Upper lobe of right lung (tissue), 1 donor: ENCODE measurements at regions not wholly inside any gene's neighbourhood (a gene's known extent, or its start where the extent isn't known, plus 50 kb on each side); places are given as distances from the start of the nearest gene placed in this dataset.

ENCODE experiments used
- ATAC-seq: fragments of 200-7000 bp; cut with Tn5 transposase; one replicate; pipeline ENCODE4 v1.9.1; 2020; ENCODE audit warnings: mild to moderate bottlenecking, moderate library complexity
- DNase-seq: peaks from one replicate; pipeline ENCODE4 v3.0.0-alpha.2; 2020
- H3K27ac ChIP-seq: fragments of 200-600 bp; one replicate; pipeline ENCODE4 v1.8.0; 2022
- H3K27me3 ChIP-seq: fragments of 200-600 bp; one replicate; pipeline ENCODE4 v1.8.0; 2022; ENCODE audit warnings: mild to moderate bottlenecking
- H3K36me3 ChIP-seq: fragments of 200-600 bp; one replicate; pipeline ENCODE4 v1.8.0; 2022
- H3K4me1 ChIP-seq: fragments of 200-600 bp; one replicate; pipeline ENCODE4 v1.8.0; 2022
- H3K4me3 ChIP-seq: fragments of 200-600 bp; one replicate; pipeline ENCODE4 v1.8.0; 2022; ENCODE audit warnings: mild to moderate bottlenecking
- H3K9me3 ChIP-seq: fragments of 200-600 bp; one replicate; pipeline ENCODE4 v1.8.0; 2022
- intact Hi-C: fragments of 100-400 bp; cut with DNase I; formaldehyde crosslinking; loops from one replicate; pipeline ENCODE4 v1.11.0; 2022
- TF ChIP-seq, protein P1 (sequence below): fragments of 200-600 bp; IDR thresholded peaks from one replicate; pipeline ENCODE4 v1.8.0; 2022; ENCODE audit warnings: antibody characterized with exemption
- donor health status: DM: no; HTN: yes; CAD: no; lungs with severe emphysema.

DNA sequence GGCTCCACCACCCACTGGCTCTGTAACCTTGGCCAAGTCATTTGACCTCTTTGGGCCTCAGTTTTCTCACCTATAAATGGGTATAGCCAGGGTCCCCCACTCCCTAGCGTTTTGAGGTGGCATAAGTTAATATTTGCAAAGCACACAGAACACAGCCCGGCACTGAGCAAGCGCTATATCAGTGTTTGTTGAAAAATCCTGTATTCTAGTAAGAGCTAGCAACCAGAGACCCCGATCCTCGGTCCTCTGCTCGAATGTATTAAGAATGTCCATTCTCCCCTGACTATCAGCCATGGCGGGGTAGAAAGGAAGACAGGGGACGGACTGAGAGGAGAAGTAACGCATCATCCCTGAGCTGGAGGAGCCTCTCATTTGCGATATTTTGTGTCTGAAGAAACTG, 131.2 kb downstream of the IRF8 start:
- DNase-seq, result peak; percentile 17
- H3K27ac ChIP-seq, result no peak overlapping the region

DNA sequence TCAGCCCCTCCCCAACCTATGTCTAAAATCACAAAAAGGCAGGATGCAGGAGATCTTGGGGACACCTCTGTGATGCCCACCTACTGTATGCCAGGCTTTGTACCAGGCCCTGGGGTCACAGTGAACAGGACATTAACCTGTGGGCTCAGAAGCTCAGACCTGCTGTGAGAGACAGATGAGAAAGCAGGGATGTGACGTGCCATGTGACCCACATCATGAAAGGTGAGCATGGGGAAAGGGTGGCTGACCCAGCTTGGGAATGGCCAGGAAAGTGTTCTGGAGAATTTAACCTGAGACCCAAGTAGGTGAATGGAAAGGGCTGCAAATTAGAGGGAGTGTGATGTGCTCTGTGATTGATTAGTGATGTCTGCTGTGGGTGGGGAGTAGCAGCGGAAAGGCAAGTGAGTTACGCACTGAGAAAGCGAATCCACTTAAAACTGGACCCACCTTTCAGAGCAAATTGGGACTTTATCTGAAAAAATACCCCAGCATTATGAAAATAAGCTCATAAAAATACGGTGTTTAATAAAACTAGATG, 132.2 kb downstream of the IRF8 start:
- ATAC-seq (no peak), DNase-seq (peak; percentile 8)

More for the DNA sequence above, 131.2 kb downstream of the IRF8 start:
- Histone ChIP-seq H3K36me3 (no peaks in the 10 kb centered on the region), H3K4me1 (no peaks in the 10 kb centered on the region), H3K9me3 (no peaks in the 10 kb centered on the region), H3K4me3 (no peak overlapping the region), H3K27me3 (peaks cover 19% of the 10 kb centered on the region)
- intact Hi-C loops, result no loop called here
- TF ChIP-seq, protein P1, sequence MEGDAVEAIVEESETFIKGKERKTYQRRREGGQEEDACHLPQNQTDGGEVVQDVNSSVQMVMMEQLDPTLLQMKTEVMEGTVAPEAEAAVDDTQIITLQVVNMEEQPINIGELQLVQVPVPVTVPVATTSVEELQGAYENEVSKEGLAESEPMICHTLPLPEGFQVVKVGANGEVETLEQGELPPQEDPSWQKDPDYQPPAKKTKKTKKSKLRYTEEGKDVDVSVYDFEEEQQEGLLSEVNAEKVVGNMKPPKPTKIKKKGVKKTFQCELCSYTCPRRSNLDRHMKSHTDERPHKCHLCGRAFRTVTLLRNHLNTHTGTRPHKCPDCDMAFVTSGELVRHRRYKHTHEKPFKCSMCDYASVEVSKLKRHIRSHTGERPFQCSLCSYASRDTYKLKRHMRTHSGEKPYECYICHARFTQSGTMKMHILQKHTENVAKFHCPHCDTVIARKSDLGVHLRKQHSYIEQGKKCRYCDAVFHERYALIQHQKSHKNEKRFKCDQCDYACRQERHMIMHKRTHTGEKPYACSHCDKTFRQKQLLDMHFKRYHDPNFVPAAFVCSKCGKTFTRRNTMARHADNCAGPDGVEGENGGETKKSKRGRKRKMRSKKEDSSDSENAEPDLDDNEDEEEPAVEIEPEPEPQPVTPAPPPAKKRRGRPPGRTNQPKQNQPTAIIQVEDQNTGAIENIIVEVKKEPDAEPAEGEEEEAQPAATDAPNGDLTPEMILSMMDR, result no peak
- no peak for ATAC-seq

GRCh38 chr16:86033016-86033474, 134.1 kb downstream of the IRF8 start:
- no peak overlapping the region for H3K27ac ChIP-seq
- ATAC-seq, result peak; percentile 19
- intact Hi-C loops, result no loop called here
- no peaks in the 10 kb centered on the region for H3K4me1 ChIP-seq
- no peak overlapping the region for H3K4me3 ChIP-seq
- no peaks in the 10 kb centered on the region for H3K36me3 ChIP-seq
- H3K27me3 ChIP-seq, result peaks cover 19% of the 10 kb centered on the region
- peak; percentile 62 for DNase-seq
- TF ChIP-seq, protein P1, result no peak
- no peaks in the 10 kb centered on the region for H3K9me3 ChIP-seq

More for the DNA sequence above, 132.2 kb downstream of the IRF8 start:
- TF ChIP-seq, protein P1, result no peak
- no peaks in the 10 kb centered on the region for H3K4me1 ChIP-seq
- intact Hi-C loops, result no loop called here
- no peaks in the 10 kb centered on the region for H3K36me3 ChIP-seq
- H3K27me3 ChIP-seq, result peaks cover 19% of the 10 kb centered on the region
- no peaks in the 10 kb centered on the region for H3K9me3 ChIP-seq
- H3K27ac ChIP-seq, result no peak overlapping the region
- no peak overlapping the region for H3K4me3 ChIP-seq

- H3K27me3 ChIP-seq, result peaks cover 17% of the 10 kb centered on the region
- no peaks in the 10 kb centered on the region for H3K36me3 ChIP-seq
- no peak for ATAC-seq
- TF ChIP-seq, protein P1, result no peak
- no peak overlapping the region for H3K27ac ChIP-seq
- DNase-seq, result peak; percentile 37
- no peak overlapping the region for H3K4me3 ChIP-seq
- H3K9me3 ChIP-seq, result no peaks in the 10 kb centered on the region
- intact Hi-C loops, result no loop called here
- no peaks in the 10 kb centered on the region for H3K4me1 ChIP-seq
These were observed 135.0 kb downstream of the IRF8 start for GRCh38 chr16:86033971-86034370.

DNA sequence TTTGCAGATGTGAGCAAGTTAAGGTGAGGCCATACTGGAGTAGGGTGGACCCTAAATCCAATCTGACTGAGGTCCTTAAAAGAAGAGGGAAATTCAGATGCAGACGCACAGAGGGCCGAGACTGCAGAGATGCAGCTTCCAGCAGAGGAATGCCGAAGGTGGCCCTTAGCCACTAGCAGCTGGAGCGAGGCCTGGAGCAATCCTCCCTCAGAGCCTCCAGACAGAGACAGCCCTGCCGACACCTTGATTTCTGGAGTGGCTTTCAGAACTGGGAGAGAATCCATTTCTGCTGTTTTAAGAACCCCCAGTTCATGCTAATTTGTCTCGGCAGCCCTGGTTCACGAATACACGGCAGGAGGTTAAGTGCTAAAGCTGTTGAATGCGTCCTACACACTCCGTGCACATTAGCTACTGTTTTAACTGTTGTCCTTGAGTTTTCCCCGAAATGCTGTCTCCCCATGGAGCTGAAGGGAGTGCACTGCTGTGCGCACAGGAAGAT, 135.5 kb downstream of the IRF8 start:
- intact Hi-C loops, result no loop called here
- no peaks in the 10 kb centered on the region for H3K36me3 ChIP-seq
- no peak for ATAC-seq
- no peak overlapping the region for H3K4me3 ChIP-seq
- TF ChIP-seq, protein P1, result no peak
- H3K9me3 ChIP-seq, result no peaks in the 10 kb centered on the region
- peak; percentile 44 for DNase-seq
- H3K27me3 ChIP-seq, result peaks cover 12% of the 10 kb centered on the region
- no peaks in the 10 kb centered on the region for H3K4me1 ChIP-seq
- no peak overlapping the region for H3K27ac ChIP-seq
